ENCODE measurements at regions not wholly inside any gene's neighbourhood (a gene's known extent, or its start where the extent isn't known, plus 50 kb on each side); places are given as distances from the start of the nearest gene placed in this dataset.

GRCh38 chr18:2263303-2263890, 307.9 kb downstream of the METTL4 start:
- DNase-seq, result no peak

- no peak for DNase-seq
Measured at GRCh38 chr18:2274613-2275012, 296.7 kb downstream of the METTL4 start.

- DNase-seq, result no peak
Measured at GRCh38 chr18:2281086-2281485, 290.2 kb downstream of the METTL4 start.

GRCh38 chr18:2281523-2282199, 289.6 kb downstream of the METTL4 start:
- DNase-seq, result no peak

GRCh38 chr18:2293109-2293839, 278.0 kb downstream of the METTL4 start:
- DNase-seq, result no peak

- no peak for DNase-seq
Measured at GRCh38 chr18:2301316-2301715, 270.0 kb downstream of the METTL4 start.

GRCh38 chr18:2302012-2302411, 269.3 kb downstream of the METTL4 start:
- DNase-seq, result no peak

- no peak for DNase-seq
Measured at GRCh38 chr18:2302628-2303516, 268.4 kb downstream of the METTL4 start.

GRCh38 chr18:2303517-2304238, 267.6 kb downstream of the METTL4 start:
- no peak for DNase-seq

GRCh38 chr18:2304378-2305175, 266.7 kb downstream of the METTL4 start:
- no peak for DNase-seq

GRCh38 chr18:2306606-2307005, 264.7 kb downstream of the METTL4 start:
- no peak for DNase-seq

GRCh38 chr18:2310886-2311285, 260.4 kb downstream of the METTL4 start:
- DNase-seq, result no peak

- DNase-seq, result no peak
Measured at GRCh38 chr18:2312440-2312839, 258.9 kb downstream of the METTL4 start.

GRCh38 chr18:2313332-2313731, 258.0 kb downstream of the METTL4 start:
- DNase-seq, result no peak

GRCh38 chr18:2316082-2316750, 255.1 kb downstream of the METTL4 start:
- DNase-seq, result no peak

- no peak for DNase-seq
Measured at GRCh38 chr18:2316751-2317696, 254.3 kb downstream of the METTL4 start.

- DNase-seq, result no peak
Measured at GRCh38 chr18:2324459-2324858, 246.8 kb downstream of the METTL4 start.

GRCh38 chr18:2325308-2325849, 245.9 kb downstream of the METTL4 start:
- no peak for DNase-seq

GRCh38 chr18:2325933-2326332, 245.4 kb downstream of the METTL4 start:
- no peak for DNase-seq
